GM12801 (cell line): ENCODE measurements at regions not wholly inside any gene's neighbourhood (a gene's known extent, or its start where the extent isn't known, plus 50 kb on each side); places are given as distances from the start of the nearest gene placed in this dataset.

Source experiments
- TF ChIP-seq, protein P1 (sequence below): IDR thresholded peaks from one replicate; pipeline ENCODE4 v1.5.1; 2011; ENCODE audit warnings: control low read depth; ENCODE audit not compliant: insufficient read length; ENCODE audit errors: extremely low read depth

DNA sequence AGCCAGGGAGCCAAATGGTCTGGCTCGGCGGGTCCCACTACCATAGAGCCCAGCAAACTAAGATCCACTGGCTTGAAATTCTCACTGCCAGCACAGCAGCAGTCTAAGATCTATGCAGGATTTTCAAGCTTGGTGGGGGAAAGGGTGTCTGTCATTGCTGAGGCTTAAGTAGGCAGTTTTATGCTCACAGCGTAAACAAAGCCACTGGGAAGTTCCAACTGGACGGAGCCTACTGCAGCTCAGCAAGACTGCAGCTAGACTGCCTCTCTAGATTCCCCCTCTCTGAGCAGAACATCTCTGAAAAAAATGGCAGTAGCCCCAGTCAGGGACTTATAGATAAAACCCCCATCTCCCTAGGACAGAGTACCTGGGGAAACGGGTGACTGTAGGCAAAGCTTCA, 277.6 kb upstream of the PHF14 start:
- TF ChIP-seq, protein P1, sequence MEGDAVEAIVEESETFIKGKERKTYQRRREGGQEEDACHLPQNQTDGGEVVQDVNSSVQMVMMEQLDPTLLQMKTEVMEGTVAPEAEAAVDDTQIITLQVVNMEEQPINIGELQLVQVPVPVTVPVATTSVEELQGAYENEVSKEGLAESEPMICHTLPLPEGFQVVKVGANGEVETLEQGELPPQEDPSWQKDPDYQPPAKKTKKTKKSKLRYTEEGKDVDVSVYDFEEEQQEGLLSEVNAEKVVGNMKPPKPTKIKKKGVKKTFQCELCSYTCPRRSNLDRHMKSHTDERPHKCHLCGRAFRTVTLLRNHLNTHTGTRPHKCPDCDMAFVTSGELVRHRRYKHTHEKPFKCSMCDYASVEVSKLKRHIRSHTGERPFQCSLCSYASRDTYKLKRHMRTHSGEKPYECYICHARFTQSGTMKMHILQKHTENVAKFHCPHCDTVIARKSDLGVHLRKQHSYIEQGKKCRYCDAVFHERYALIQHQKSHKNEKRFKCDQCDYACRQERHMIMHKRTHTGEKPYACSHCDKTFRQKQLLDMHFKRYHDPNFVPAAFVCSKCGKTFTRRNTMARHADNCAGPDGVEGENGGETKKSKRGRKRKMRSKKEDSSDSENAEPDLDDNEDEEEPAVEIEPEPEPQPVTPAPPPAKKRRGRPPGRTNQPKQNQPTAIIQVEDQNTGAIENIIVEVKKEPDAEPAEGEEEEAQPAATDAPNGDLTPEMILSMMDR = no peak

DNA sequence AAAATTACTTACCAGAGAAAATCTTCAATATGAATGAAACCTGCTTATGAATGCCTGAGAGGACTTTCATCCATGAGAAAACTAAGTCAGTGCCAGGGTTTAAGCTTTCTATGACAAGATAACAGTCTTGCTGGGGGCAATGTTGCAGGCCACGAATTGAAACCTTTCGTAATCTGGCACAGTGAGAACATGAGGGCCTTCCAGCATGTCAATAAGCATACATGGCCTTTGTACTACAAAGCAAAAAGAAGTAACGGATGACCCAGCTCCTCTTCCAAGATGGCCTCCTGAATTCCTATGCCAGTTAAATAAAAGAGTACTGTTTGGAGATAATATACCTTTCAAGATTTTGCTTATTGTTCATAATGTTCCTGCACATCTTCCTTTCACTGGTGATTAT, 270.6 kb upstream of the PHF14 start:
- TF ChIP-seq, protein P1 = no peak

DNA sequence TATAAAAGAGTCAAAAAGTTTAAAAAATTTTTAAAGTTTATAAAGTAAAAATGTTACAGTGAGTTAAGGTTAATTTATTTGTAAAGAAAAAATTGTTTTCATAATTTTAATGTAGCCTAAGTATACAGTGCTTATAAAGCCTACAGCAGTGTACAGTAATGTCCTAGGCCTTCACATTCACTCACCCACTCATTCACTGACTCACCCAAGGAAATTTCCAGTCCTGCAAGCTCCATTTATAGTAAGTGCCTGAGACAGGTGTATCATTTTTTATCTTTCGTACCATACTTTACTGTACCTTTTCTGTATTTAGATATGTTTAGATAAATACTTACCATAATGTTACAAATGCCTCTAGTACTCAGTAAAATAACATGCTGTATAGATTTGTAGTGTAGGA, 269.7 kb upstream of the PHF14 start:
- TF ChIP-seq, protein P1 = no peak

DNA sequence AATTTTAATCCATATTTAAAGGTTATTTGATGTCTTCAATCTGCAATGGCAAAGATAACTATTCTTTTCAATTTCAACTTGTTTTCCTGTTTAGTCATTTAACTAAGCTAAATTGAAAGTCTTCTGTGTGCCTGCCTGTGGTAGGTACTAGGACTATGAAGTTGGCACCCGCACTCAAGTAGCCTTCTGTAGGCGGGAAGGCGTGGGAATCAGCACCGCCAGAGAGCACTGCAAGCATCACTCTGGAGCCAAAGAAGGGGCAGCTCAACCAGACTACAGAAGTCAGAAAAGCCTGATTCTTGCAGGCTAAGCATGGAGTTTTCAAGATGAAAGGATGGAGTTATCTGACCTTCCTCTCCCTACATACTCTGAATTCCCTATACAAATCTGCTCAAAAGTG, 269.0 kb upstream of the PHF14 start:
- TF ChIP-seq, protein P1 = no peak

DNA sequence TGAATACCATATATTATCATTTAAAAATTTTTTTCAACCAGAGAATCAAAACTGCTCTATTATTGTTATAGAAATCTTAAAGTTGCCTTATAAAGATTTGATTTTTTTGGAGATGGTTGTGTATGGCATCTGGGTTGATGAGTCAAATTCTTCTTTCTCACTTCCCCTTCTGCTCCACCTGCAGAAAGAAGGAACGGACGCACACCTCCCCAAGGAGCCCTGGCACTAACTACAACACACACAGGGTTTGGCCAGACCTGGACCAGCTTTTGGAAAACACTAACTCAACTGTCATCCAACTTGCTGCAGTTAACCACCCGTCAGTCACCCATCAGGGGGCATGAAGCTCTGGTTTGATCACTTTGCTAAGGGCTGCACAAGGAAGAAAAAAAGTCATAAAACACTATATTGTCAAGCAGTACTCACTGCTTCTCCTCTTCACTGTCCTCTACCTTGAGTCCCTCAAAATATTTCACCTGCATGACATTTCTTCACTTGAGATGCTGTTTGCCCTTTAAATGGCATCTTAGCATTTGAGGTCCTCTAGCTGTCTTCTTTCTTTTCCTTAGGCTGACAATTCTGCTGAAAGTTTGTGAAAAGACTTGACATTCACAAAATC, 266.7 kb upstream of the PHF14 start:
- TF ChIP-seq, protein P1 = no peak

DNA sequence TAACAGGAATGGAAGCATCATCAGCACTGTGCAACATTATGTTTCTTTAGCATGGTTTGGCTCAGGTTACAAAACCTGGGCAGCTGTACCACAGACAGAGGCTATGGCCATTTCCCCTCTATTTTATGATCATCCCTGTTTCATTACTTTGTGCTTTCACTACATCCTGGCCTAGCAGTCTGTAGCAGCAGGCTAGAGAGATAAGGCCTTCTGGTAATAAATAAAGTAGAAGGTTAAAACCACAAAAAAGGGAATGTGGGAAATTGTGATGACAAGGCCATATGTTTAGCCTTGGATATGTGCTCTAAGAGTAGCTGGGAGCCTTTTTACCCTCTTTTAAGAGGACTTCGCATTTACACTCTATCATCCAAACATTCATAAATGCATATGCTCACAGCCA, 266.2 kb upstream of the PHF14 start:
- TF ChIP-seq, protein P1 = no peak

DNA sequence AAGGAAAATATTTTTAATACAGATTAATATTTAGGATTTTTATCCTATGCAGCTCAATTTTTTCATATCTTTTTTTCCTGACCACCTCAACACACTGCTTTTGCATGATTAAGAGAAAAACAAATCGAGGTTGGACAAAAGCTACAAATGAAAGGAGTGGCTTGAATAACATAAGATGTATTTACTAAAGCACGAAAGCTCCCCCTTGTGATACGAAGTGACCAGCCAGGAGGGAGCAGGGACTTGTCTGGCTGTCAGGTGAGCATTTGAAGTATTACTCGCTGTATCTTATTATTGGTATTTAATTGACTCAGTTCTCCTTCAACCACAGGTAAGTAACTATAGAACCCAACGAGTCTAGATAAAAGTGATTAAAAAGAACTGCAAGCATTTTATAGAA, 265.2 kb upstream of the PHF14 start:
- TF ChIP-seq, protein P1 = no peak
